NOMO-1 treated with DMSO at 0.1 percent for 48 hours (cell line): ENCODE measurements at regions not wholly inside any gene's neighbourhood (a gene's known extent, or its start where the extent isn't known, plus 50 kb on each side); places are given as distances from the start of the nearest gene placed in this dataset.
A peak's percentile ranks its signal among the peaks of the same experiment; 100 is the strongest.

Experiments used
- DNase-seq: peaks from one replicate; lab custom pipeline; 2025; ENCODE audit not compliant: unreplicated experiment; lab: John Stamatoyannopoulos, UW

GRCh38 chr3:99502871-99503270 is 135.5 kb upstream of the COL8A1 start:
- no peak for DNase-seq

- DNase-seq = no peak
These were observed 137.9 kb upstream of the COL8A1 start for GRCh38 chr3:99500485-99500884.

- peak; percentile 20 for DNase-seq
These were observed 138.9 kb upstream of the COL8A1 start for GRCh38 chr3:99499235-99500158.

- DNase-seq = no peak
These were observed 139.7 kb upstream of the COL8A1 start for GRCh38 chr3:99498550-99499234.

GRCh38 chr3:99487894-99488293 is 150.5 kb upstream of the COL8A1 start:
- DNase-seq = no peak

GRCh38 chr3:99485286-99485685 is 153.1 kb upstream of the COL8A1 start:
- DNase-seq = no peak

GRCh38 chr3:99484871-99485270 is 153.5 kb upstream of the COL8A1 start:
- DNase-seq = no peak

GRCh38 chr3:99483841-99484240 is 154.6 kb upstream of the COL8A1 start:
- no peak for DNase-seq

GRCh38 chr3:99482191-99482590 is 156.2 kb upstream of the COL8A1 start:
- DNase-seq = no peak

GRCh38 chr3:99481561-99481960 is 156.8 kb upstream of the COL8A1 start:
- DNase-seq = no peak

- DNase-seq = no peak
These were observed 158.6 kb upstream of the COL8A1 start for GRCh38 chr3:99479768-99480167.

- no peak for DNase-seq
These were observed 160.7 kb upstream of the COL8A1 start for GRCh38 chr3:99477650-99478049.

- DNase-seq = no peak
These were observed 163.2 kb upstream of the COL8A1 start for GRCh38 chr3:99475229-99475628.

- DNase-seq = no peak
These were observed 163.6 kb upstream of the COL8A1 start for GRCh38 chr3:99474776-99475175.

- DNase-seq = no peak
These were observed 165.1 kb upstream of the COL8A1 start for GRCh38 chr3:99473321-99473751.

GRCh38 chr3:99472385-99472784 is 166.0 kb upstream of the COL8A1 start:
- no peak for DNase-seq

- no peak for DNase-seq
These were observed 166.8 kb upstream of the COL8A1 start for GRCh38 chr3:99471353-99472323.

- no peak for DNase-seq
These were observed 167.6 kb upstream of the COL8A1 start for GRCh38 chr3:99470841-99471240.

- no peak for DNase-seq
These were observed 169.5 kb upstream of the COL8A1 start for GRCh38 chr3:99468918-99469317.

GRCh38 chr3:99467420-99467819 is 171.0 kb upstream of the COL8A1 start:
- DNase-seq = no peak

- DNase-seq = no peak
These were observed 172.1 kb upstream of the COL8A1 start for GRCh38 chr3:99466331-99466730.
